Caki2 (cell line): ENCODE measurements at regions not wholly inside any gene's neighbourhood (a gene's known extent, or its start where the extent isn't known, plus 50 kb on each side); places are given as distances from the start of the nearest gene placed in this dataset.
"Not testable (repeated sequence)": the region's sequence is repeated elsewhere in the genome, so short reads cannot be mapped to it uniquely, and the experiment has no call there.

Source experiments
- DNase-seq: peaks from one replicate; pipeline ENCODE4 v3.0.0-alpha.2; 2015; ENCODE audit warnings: low read depth
- in situ Hi-C: cut with HindIII; loops from 2 replicates; pipeline ENCODE4 v1.10.0; 2016; ENCODE audit warnings: low sequenced_read_pairs, low pct_unique_long_range_greater_than_20kb, mixed read lengths

- DNase-seq, in situ Hi-C loops: not testable (repeated sequence)
These were observed 649.3 kb downstream of the PRIM2 start for GRCh38 chr6:57966757-57967156.

DNA sequence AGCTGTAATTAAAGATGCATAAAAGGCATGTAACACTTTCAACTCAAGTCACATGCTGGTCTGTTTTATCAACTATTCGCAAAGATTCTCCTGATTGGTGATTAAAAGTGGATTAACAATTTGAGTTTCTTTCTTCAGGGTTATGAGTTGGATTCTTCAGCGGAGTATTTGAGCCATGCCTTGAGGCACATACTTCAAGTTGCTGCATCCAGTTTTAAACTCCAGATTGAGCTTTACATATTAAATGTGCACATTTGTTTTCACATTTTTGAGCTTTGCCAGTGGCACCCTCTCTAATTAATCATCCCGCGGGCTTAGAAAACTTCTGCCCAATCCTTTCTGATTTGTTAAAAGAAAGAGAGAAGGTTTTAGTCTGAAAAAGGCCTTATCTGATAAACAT is 654.5 kb downstream of the PRIM2 start:
- DNase-seq, in situ Hi-C loops: not testable (repeated sequence)

DNA sequence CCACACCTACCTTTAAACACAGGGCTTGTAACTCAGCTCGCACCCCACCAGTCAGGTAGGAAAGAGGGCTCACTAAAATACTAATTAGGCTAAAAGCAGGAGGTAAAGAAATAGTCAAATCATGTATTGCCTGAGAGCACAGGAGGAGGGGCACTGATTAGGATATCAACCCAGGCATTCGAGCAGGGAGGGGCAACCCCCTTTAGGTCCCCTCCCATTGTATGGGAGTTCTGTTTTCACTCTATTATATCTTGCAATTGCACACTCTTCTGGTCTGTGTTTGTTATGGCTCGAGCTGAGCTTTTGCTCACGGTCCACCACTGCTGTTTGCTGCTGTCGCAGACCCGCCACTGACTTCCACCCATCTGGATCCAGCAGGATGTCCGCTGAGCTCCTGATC is 657.2 kb downstream of the PRIM2 start:
- in situ Hi-C loops = no loop called here
- no peak for DNase-seq

- in situ Hi-C loops, DNase-seq: not testable (repeated sequence)
These were observed 657.7 kb downstream of the PRIM2 start for GRCh38 chr6:57975127-57975526.

DNA sequence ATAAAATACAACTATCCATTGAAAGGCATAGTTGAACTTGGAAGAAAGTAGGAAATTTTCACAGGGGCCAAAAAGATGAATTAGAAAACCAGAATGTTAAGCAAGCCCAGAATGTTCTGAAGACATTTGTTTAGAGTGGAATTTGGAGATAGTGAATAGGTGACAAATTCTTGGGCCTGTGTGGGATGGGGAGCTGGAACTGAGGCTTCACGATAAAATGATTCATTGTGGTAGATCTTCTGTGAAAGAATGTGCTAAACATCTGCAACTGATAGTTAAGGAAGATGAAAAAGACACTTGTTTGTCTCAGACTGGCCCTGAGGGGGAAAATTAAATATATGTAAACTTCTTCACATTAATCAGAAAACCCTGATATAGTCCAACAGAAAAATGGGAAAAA is 658.9 kb downstream of the PRIM2 start:
- DNase-seq = not testable (repeated sequence)

GRCh38 chr6:57983603-57984002 is 666.2 kb downstream of the PRIM2 start:
- DNase-seq, in situ Hi-C loops: not testable (repeated sequence)

More for the DNA sequence above, 658.9 kb downstream of the PRIM2 start:
- in situ Hi-C loops = not testable (repeated sequence)

GRCh38 chr6:57984575-57984974 is 667.1 kb downstream of the PRIM2 start:
- DNase-seq = not testable (repeated sequence)

GRCh38 chr6:57985734-57986133 is 668.3 kb downstream of the PRIM2 start:
- in situ Hi-C loops, DNase-seq: not testable (repeated sequence)

More at GRCh38 chr6:57984575-57984974, 667.1 kb downstream of the PRIM2 start:
- in situ Hi-C loops = not testable (repeated sequence)

GRCh38 chr6:57986584-57986983 is 669.2 kb downstream of the PRIM2 start:
- in situ Hi-C loops, DNase-seq: not testable (repeated sequence)

- in situ Hi-C loops = not testable (repeated sequence)
These were observed 672.2 kb downstream of the PRIM2 start for GRCh38 chr6:57989520-57990080.

GRCh38 chr6:57998858-57999619 is 681.6 kb downstream of the PRIM2 start:
- DNase-seq, in situ Hi-C loops: not testable (repeated sequence)

More at GRCh38 chr6:57989520-57990080, 672.2 kb downstream of the PRIM2 start:
- not testable (repeated sequence) for DNase-seq

DNA sequence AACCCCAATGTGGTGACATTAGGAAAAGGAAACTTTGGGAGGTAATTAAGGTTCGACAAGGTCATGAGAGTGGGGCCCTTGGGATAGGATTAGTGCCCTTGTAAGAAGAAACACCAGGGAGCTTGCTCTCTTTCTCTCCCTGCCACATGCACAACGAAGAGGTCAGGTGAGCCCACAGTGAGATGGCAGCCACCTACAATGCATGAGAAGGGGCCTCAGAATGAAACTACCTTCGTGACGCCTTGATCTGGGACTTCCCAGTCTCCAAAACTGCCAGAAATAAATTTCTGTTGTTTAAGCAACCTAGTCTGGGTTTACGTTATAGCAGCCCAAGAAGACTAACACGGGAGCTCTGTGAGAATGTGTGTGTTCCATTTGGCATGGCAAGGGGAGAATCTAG is 682.8 kb downstream of the PRIM2 start:
- DNase-seq, in situ Hi-C loops: not testable (repeated sequence)

DNA sequence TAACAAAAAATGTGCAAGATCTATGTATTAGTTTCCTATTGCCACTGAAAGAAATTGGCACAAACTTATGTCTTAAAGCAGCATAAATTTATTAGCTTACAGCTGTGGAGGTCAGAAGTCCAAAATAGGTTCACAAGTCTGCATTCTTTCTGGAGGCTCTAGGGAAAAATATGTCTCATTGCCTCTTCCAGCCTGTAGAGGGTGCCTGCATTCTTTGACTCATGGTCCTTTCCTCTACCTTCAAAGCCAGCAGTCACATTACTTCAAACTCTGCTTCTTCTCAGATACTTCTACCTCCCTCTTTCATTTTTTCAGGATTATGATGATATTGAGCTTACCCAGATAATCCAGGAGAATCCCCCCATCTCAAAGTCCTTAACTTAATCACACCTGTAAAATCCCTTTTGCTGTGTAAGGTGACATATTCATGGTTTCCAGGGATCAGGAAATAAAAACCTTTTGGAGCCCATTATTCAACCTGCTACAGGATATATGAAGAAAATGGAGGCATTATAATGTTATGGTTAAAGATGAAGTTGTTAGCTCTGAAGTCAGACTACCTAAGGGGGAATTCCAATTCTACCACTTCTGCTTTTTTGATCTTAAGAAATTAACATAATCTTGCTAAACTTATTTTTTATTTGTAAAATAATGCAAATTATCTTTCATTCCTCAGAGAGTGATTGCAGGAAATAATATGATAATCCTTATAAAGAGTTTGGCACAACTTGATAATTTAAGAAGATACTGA is 686.2 kb downstream of the PRIM2 start:
- in situ Hi-C loops, DNase-seq: not testable (repeated sequence)

- DNase-seq, in situ Hi-C loops: not testable (repeated sequence)
These were observed 690.0 kb downstream of the PRIM2 start for GRCh38 chr6:58007334-58008000.

GRCh38 chr6:58008001-58008335 is 690.5 kb downstream of the PRIM2 start:
- DNase-seq, in situ Hi-C loops: not testable (repeated sequence)

DNA sequence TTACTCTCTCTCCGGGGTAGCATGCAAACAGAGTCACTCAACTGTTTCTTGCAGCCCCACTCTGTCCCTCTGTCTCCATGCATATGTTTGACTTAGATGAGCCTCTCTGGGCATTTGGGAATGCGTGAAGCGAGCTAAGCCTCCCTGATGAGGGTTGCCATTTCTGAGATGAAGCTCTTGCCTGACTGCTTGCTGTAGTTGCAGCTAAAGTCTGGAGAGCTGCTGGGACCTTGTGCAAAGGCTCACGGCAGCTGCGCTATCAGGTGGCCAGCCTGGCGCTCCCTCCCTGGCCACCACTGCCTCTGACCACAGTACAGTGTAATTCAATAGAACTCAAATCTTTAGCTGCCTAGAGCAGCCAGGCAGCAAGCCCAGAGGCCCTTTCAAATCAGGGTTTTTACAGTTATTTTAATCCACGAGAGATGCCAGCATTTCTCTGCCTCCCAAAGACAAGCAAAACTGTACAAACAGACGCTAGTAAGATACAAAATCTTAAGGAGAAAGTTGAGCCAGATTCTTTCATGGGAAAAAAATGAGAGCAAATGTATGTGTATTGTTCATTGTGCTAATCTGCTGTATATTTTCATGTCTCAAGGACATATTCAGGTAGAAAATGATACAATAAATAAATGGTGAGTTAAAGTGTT is 694.6 kb downstream of the PRIM2 start:
- in situ Hi-C loops, DNase-seq: not testable (repeated sequence)

DNA sequence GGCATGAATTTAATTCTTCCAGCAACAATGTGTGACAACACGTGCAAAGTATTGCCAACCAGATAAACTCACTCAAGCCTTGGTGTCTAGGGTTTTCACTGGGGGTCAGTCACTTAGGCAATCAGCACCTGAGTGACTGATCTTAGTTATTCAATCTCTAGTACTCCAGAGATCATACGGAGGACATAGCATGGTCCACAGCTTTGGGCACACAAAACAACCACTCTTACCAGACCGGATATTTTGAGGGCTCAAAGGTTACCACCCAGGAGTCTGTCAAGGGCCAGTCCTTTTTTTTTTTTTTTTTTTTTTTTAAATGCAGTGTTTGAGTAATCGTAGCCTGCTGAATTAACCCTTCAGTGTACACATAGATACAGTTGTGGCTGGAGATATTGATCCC is 699.2 kb downstream of the PRIM2 start:
- in situ Hi-C loops, DNase-seq: not testable (repeated sequence)

DNA sequence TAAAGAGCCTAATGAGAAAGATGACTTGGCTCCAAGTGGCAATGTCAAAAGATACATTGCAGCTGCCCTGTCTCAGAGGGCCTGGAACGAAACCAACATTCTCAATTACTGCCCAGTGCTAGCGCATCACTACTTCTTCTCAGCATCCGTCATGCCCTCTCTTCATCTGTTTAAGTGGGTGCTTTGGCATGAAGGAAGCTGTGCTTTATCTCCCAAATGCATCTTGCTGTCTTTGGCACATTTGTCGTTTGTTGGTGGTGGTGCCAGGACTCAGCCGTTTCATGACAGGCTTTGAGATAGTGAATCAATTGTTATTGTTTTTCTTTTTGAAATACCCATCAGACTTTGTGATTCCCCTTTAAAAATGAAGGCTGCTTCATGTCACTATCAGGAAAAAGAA is 710.8 kb downstream of the PRIM2 start:
- DNase-seq, in situ Hi-C loops: not testable (repeated sequence)
